Coronary artery (tissue), 2 donors: ENCODE measurements at regions not wholly inside any gene's neighbourhood (a gene's known extent, or its start where the extent isn't known, plus 50 kb on each side); places are given as distances from the start of the nearest gene placed in this dataset.
"Not testable (repeated sequence)": the region's sequence is repeated elsewhere in the genome, so short reads cannot be mapped to it uniquely, and the experiment has no call there.

ENCODE experiments used
- DNase-seq: peaks from one replicate; pipeline ENCODE4 v3.0.0-alpha.2; 2017; ENCODE audit warnings: low spot score
- H3K27ac ChIP-seq, 2 donors: fragments of 200-600 bp; sonication (generic); one replicate each; pipeline ENCODE4 v1.5.1; 2016 to 2019
- H3K4me3 ChIP-seq: fragments of 200-600 bp; sonication (generic); 2 replicates; pipeline ENCODE4 v1.5.1; 2016; ENCODE audit warnings: mild to moderate bottlenecking, moderate library complexity
- TF ChIP-seq, protein P1 (sequence below): fragments of 200-600 bp; sonication (generic); IDR thresholded peaks from one replicate; pipeline ENCODE4 v1.5.1; 2019; ENCODE audit warnings: antibody characterized with exemption

DNA sequence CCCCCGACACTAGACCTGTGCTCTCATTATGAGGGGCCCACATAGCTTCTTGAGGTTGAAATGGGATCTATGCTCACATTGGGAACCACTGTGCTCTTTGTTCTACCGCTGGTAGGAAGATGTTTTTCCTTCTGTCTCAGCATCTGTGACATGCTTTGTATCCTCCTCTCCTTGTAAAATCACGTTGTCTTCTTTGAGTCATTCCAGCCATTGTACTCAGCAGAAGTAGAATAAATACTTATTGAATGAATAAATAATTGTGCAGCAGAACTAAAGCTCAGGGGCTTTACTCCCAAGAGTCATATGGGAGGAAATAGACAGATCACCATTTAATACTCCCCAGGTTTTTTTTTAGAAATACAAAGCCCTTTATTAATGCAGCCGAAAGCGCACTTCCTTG, 66.3 kb upstream of the EDEM3 start:
- Histone ChIP-seq H3K27ac (no peak overlapping the region), H3K4me3 (no peak overlapping the region)
- TF ChIP-seq, protein P1, sequence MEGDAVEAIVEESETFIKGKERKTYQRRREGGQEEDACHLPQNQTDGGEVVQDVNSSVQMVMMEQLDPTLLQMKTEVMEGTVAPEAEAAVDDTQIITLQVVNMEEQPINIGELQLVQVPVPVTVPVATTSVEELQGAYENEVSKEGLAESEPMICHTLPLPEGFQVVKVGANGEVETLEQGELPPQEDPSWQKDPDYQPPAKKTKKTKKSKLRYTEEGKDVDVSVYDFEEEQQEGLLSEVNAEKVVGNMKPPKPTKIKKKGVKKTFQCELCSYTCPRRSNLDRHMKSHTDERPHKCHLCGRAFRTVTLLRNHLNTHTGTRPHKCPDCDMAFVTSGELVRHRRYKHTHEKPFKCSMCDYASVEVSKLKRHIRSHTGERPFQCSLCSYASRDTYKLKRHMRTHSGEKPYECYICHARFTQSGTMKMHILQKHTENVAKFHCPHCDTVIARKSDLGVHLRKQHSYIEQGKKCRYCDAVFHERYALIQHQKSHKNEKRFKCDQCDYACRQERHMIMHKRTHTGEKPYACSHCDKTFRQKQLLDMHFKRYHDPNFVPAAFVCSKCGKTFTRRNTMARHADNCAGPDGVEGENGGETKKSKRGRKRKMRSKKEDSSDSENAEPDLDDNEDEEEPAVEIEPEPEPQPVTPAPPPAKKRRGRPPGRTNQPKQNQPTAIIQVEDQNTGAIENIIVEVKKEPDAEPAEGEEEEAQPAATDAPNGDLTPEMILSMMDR = no peak
- no peak for DNase-seq

DNA sequence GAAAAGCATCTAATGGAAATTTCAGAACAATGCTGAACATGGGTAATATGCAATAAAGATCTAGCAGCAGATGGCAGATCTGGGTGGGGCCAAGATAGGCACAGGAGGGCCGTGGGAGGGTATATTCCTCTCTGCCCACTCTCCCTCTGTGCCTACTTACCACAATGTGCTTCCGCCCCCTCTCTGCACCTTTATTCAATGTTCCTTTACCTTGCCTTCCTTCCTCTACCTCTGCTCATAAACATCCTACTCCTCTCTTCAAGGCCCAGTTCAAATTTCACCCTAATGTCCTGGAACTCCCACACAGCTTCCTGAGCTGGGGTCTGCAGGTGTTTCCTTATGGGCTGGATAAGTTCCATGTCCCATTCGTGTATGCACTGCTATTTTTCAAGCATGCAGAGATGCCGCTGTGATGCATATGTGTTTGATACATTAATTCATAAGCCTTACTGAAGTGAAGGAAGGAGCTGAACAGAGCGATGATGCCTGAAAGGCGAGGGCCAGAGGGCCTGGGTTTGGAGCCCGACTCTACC, 65.6 kb upstream of the EDEM3 start:
- DNase-seq = no peak
- H3K27ac ChIP-seq = no peak overlapping the region
- TF ChIP-seq, protein P1 = no peak
- H3K4me3 ChIP-seq = no peak overlapping the region

DNA sequence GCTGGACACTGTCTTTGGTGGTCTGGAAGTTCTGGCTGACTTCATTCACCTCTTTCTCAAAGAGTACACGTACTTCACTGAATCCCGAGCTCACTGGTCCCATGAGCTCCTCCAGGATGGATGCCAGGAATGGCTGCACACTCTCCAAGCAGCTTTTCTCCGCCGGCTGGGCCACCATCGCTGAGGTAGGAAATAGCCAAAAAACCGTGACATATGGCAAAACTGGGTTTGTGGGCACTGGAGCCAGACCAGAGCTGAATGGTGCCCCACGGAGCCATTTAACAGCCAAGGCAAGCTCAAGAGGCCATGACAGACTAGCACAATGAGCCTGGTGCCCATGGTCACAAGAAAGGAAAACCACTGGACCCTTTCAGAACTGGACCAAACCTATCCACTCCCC, 64.0 kb upstream of the EDEM3 start:
- Histone ChIP-seq H3K27ac (no peak overlapping the region), H3K4me3 (no peak overlapping the region)
- no peak for DNase-seq
- TF ChIP-seq, protein P1 = no peak

DNA sequence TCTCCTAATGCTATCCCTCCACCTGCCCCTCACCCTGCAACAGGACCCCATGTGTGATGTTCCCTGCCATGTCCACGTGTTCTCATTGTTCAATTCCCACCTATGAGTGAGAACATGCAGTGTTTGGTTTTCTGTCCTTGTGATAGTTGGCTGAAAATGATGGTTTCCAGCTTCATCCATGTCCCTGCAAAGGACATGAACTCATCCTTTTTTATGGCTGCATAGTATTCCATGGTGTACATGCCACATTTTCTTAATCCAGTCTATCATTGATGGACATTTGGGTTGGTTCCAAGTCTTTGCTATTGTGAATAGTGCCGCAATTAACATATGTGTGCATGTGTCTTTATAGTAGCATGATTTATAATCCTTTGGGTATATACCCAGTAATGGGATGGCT, 62.3 kb upstream of the EDEM3 start:
- not testable (repeated sequence) for DNase-seq, H3K27ac ChIP-seq, H3K4me3 ChIP-seq

DNA sequence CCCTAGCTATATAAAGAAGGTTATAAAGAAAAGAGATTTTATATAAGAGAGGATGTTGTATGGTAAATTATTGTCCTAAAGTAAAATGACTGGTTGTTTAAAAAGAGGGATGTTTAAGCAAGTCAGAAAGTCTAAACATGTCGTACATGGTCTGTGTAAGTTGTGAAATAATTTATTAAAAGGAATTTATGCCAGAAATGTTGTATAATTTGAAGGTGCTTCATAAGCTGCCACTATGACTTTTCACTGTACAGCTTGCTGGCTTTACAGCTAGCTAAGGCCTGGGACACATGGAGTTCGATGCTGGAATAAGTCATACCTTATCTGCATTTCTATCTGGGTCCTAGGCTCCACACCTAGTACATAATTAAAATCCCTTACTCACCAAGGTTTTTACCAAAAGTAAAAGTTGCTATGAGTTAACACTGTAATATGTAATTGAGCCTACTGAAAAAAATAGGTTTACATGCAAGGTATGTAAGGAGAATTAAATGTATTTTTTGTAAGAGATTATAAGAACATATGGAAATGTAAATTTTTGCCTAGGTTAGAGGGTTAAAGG, 59.0 kb upstream of the EDEM3 start:
- TF ChIP-seq, protein P1 = no peak
- H3K27ac ChIP-seq = no peak overlapping the region
- no peak overlapping the region for H3K4me3 ChIP-seq
- DNase-seq = no peak

DNA sequence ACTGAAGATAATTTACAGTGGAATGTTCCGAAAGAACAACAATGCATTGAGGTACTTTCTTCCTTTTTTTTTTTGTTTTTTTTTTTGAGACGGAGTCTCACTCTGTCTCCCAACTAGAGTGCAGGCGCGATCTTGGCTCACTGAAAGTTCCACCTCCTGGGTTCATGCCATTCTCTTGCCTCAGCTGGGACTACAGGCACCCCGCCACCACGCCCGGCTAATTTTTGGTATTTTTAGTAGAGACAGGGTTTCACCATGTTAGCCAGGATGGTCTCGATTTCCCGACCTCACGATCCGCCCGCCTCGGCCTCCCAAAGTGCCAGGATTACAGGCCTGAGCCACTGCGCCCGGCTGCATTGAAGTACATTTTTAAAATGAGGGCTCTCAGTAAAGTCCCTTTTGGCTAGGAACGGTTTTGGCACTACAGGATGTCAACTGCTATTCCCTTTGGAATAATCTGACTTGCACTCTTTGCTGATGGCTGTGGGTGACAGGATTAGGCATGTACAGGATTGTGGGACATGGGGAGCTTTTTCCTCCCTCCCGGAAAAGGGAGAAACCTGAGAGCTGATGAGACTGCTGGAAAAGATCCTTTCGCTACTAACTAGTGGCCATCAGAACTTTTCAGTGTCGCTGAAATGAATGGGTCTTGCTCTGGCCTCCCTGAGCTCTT, 56.9 kb upstream of the EDEM3 start:
- Histone ChIP-seq H3K4me3 (peak overlapping the region; percentile 26), H3K27ac (peak overlapping the region; percentile 82 to 87)
- TF ChIP-seq, protein P1 = no peak
- peak; percentile 82 for DNase-seq

DNA sequence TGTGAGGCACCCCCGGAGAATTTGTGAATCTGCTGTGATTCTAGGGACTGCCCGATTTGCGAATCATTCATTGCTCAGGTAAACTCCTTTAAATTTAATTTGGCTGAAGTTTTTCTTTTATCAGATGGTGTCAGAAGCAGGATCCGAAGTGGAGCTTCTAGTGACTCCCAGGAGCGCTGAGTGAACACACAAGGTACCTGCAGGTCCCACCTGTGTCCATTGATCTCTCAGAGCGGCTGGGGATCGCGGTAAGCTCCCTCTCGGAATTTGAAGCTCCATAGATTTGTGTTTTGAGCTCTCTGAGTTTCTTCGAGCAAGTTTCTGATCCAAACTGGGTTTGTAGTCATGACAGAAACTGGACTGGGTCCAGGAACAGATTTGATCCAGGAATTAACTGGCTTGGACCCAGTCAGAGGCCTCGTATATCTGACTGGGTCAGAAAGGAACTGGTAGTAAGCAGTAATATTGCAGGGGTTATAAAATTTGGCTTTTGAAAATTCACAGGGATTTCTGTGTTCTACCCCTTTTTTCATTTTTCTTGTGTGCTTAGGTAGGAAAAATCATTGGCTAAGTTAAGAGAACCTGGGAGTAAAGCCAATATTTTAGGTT, 56.2 kb upstream of the EDEM3 start:
- TF ChIP-seq, protein P1 = no peak
- Histone ChIP-seq H3K4me3 (no peak overlapping the region), H3K27ac (peak overlapping the region; percentile 82 to 87)
- DNase-seq = no peak
